ENCODE measurements at regions not wholly inside any gene's neighbourhood (a gene's known extent, or its start where the extent isn't known, plus 50 kb on each side); places are given as distances from the start of the nearest gene placed in this dataset.

DNA sequence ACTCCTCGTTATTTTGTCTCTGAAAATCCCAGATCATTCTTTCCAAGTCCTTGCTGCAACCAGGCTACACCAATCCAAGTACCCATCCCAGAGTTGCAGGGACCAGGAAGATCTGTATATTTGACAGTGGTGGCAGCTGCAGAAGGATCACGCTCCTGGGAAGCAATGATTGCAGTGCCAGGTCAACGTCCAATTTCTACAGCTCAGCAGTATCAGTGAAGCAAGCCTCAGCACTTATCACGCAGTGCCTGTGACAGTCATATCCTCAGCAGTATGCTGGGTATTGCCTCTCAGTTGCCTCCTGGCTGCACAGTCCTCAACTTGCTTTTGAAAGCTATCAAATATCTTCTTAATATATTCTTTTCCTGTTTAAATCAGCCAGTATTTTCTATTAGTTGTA lies 66.7 kb downstream of the BARHL2 start:
- no peak for TF ChIP-seq EZH2 (IDR thresholded peaks at IDR 0.05; ENCODE audit: insufficient read depth, low read length)
- TF ChIP-seq CTCF (IDR thresholded peaks at IDR 0.05; ENCODE audit: insufficient read depth, low read depth, low read length) = no peak
